GM12878 (cell line): ENCODE measurements at regions not wholly inside any gene's neighbourhood (a gene's known extent, or its start where the extent isn't known, plus 50 kb on each side); places are given as distances from the start of the nearest gene placed in this dataset.

Source experiments
- ATAC-seq: fragments of 200-7000 bp; cut with Tn5 transposase; 3 replicates; pipeline ENCODE4 v1.9.1; 2020; ENCODE audit warnings: mild to moderate bottlenecking, moderate library complexity
- BruUV-seq: library from RNA; stranded (reverse); fragments of 400-500 nt; replicated peaks from 2 replicates; lab custom pipeline; 2021; lab: Mats Ljungman, UMichigan
- CTCF ChIA-PET: fragments of 300-600 bp; sonication (Branson Sonifier 250); formaldehyde crosslinking; extraction: SDS; loops from one replicate; lab custom pipeline; 2021; ENCODE audit warnings: inconsistent platforms; lab: Yijun Ruan, JAX
- POLR2A ChIA-PET: fragments of 350-600 bp; formaldehyde crosslinking; extraction: SDS; loops from one replicate; lab custom pipeline; 2021; ENCODE audit warnings: inconsistent platforms; lab: Charles Lee
- RAD21 ChIA-PET: fragments of 300-600 bp; sonication (Branson Sonifier 250); formaldehyde crosslinking; loops from one replicate; lab custom pipeline; 2023; ENCODE audit warnings: antibody characterized with exemption; ENCODE audit not compliant: unreplicated experiment; lab: Charles Lee
- SMC1A ChIA-PET: fragments of 300-600 bp; sonication (Branson Sonifier 250); formaldehyde crosslinking; loops from one replicate; lab custom pipeline; 2023; ENCODE audit not compliant: unreplicated experiment, uncharacterized antibody; lab: Charles Lee
- DNase-seq: peaks from one replicate; pipeline ENCODE4 v3.0.0-alpha.2; 2011; ENCODE audit warnings: low read depth, low spot score
- FAIRE-seq: peaks from 3 replicates; lab custom pipeline; 2011; peaks lifted over from hg19 to GRCh38; lab: Jason Lieb, UNC
- H2AFZ ChIP-seq: 2 replicates; pipeline ENCODE4 v1.6.0; 2011; ENCODE audit warnings: low read depth, low read length, control low read depth; ENCODE audit not compliant: control insufficient read depth
- H3K27ac ChIP-seq: 2 replicates; pipeline ENCODE4 v1.5.1; 2011; ENCODE audit warnings: control low read depth; ENCODE audit not compliant: control insufficient read depth, insufficient read depth
- H3K27me3 ChIP-seq, 2 experiments: replicated peaks in 1 of 2; 2 replicates each; pipeline versions ENCODE4 v1.6.0 to v1.6.1; 2011; ENCODE audit warnings: low read length in 1 of 2; ENCODE audit not compliant: control insufficient read depth in 2 of 2, insufficient read depth in 2 of 2
- H3K36me3 ChIP-seq, 2 experiments: 2 replicates each; pipeline ENCODE4 v1.5.1; 2011; ENCODE audit warnings: low read length in 1 of 2; ENCODE audit not compliant: control insufficient read depth in 2 of 2, insufficient read depth in 2 of 2
- H3K4me1 ChIP-seq: 2 replicates; pipeline ENCODE4 v1.6.1; 2011; ENCODE audit warnings: mild to moderate bottlenecking, low read length, moderate library complexity, mixed read lengths; ENCODE audit not compliant: control insufficient read depth, insufficient read depth
- H3K4me2 ChIP-seq: 2 replicates; pipeline ENCODE4 v1.6.0; 2011; ENCODE audit warnings: control low read depth; ENCODE audit not compliant: control insufficient read depth, insufficient read depth
- H3K4me3 ChIP-seq: fragments of 200-600 bp; sonication (generic); 2 replicates; pipeline ENCODE4 v1.5.1; 2016
- H3K79me2 ChIP-seq: 2 replicates; pipeline ENCODE4 v1.6.0; 2011; ENCODE audit warnings: low read length; ENCODE audit not compliant: control insufficient read depth, insufficient read depth
- H3K9ac ChIP-seq: 2 replicates; pipeline ENCODE4 v1.8.0; 2011; ENCODE audit warnings: low read length, control low read depth, mixed read lengths; ENCODE audit not compliant: control insufficient read depth, insufficient read depth
- H3K9me3 ChIP-seq: replicated peaks from 3 replicates; pipeline ENCODE4 v1.5.1; 2011; ENCODE audit warnings: mild to moderate bottlenecking, low read length; ENCODE audit not compliant: control insufficient read depth, insufficient read depth
- H4K20me1 ChIP-seq: 2 replicates; pipeline ENCODE4 v1.6.0; 2011; ENCODE audit not compliant: control insufficient read depth, insufficient read depth
- E2F4 ChIP-seq: IDR thresholded peaks from 2 replicates; pipeline ENCODE4 v1.6.1; 2012; ENCODE audit warnings: low read depth, low read length, improper control_type of control experiment
- NFYA ChIP-seq: IDR thresholded peaks from 2 replicates; pipeline ENCODE4 v1.6.1; 2011; ENCODE audit warnings: low read depth, mild to moderate bottlenecking, low read length, improper control_type of control experiment, borderline replicate concordance
- NFYB ChIP-seq: IDR thresholded peaks from 2 replicates; pipeline ENCODE4 v1.6.1; 2011; ENCODE audit warnings: low read depth, mild to moderate bottlenecking, low read length, improper control_type of control experiment, moderate library complexity; ENCODE audit not compliant: insufficient read depth
- NRF1 ChIP-seq: conservative IDR thresholded peaks from 2 replicates; pipeline ENCODE4 v1.6.1; 2011; ENCODE audit warnings: mild to moderate bottlenecking, low read depth, low read length, improper control_type of control experiment
- PML ChIP-seq: IDR thresholded peaks from 2 replicates; pipeline ENCODE4 v1.6.1; 2012; ENCODE audit warnings: low read length, inconsistent platforms
- REST ChIP-seq: IDR thresholded peaks from 2 replicates; pipeline ENCODE4 v1.6.1; 2012; ENCODE audit warnings: mild to moderate bottlenecking, low read depth, low read length
- ZBTB40 ChIP-seq: fragments of 450-650 bp; IDR thresholded peaks from 2 replicates; pipeline ENCODE4 v1.6.1; 2016; ENCODE audit warnings: mild to moderate bottlenecking, moderate library complexity, borderline replicate concordance
- ZNF207 ChIP-seq: fragments of 450-650 bp; IDR thresholded peaks from 2 replicates; pipeline ENCODE4 v1.6.1; 2014; ENCODE audit warnings: antibody characterized with exemption, mild to moderate bottlenecking, borderline replicate concordance
- in situ Hi-C: fragments of 300-500 bp; cut with MboI; formaldehyde crosslinking; loops from 9 replicates; pipeline ENCODE4 v1.14.3; 2018; ENCODE audit warnings: mixed read lengths
- intact Hi-C: fragments of 100-400 bp; cut with micrococcal nuclease; formaldehyde crosslinking; loops from one replicate; pipeline ENCODE4 v1.14.2; 2022; ENCODE audit not compliant: unreplicated experiment
- TF ChIP-seq, protein P1 (sequence below): IDR thresholded peaks from 2 replicates; pipeline ENCODE4 v1.6.1; 2012; ENCODE audit warnings: low read depth, low read length, improper control_type of control experiment

GRCh38 chr6:167554854-167555253 is 230.0 kb downstream of the TTLL2 start (continued):
- TF ChIP-seq E2F4 (no peak), NFYB (no peak), PML (no peak), NRF1 (no peak), ZNF207 (no peak), ZBTB40 (no peak)
- TF ChIP-seq, protein P1, sequence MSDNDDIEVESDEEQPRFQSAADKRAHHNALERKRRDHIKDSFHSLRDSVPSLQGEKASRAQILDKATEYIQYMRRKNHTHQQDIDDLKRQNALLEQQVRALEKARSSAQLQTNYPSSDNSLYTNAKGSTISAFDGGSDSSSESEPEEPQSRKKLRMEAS = no peak

DNA sequence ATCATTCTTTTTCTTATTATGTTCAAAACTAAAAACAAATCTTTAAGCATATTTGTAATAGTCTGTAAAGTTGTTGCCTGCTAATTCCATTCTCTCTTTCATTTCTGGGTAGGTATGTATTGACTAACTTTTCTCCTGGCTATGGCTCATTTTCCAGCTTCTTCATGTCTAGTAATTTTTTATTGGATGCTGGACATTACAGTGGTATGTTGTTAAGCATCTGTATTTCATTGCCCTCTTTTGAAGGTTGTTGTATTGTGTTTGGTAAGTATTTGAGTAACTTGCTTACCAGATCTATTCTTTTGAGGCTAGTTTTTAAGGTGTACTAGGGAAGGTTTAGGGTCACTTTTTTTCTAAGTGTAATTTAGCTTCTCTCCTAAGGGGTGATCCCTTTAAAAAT is 230.9 kb downstream of the TTLL2 start:
- CTCF ChIA-PET = no interaction called here
- no peaks in the 10 kb centered on the region for H3K9me3 ChIP-seq
- no TSS peak for BruUV-seq
- no peaks in the 10 kb centered on the region for H3K79me2 ChIP-seq
- DNase-seq = no peak
- H3K9ac ChIP-seq = no peak overlapping the region
- FAIRE-seq = no peak
- intact Hi-C loops (no loop called here), in situ Hi-C loops (no loop called here)
- no peak overlapping the region for H2AFZ ChIP-seq
- H3K27ac ChIP-seq = no peak overlapping the region
- H3K36me3 ChIP-seq = no peaks in the 10 kb centered on the region
- H3K4me2 ChIP-seq = no peak overlapping the region
- H4K20me1 ChIP-seq = no peaks in the 10 kb centered on the region
- no peaks in the 10 kb centered on the region for H3K4me1 ChIP-seq
- POLR2A ChIA-PET = no interaction called here
- SMC1A ChIA-PET = no interaction called here
- H3K4me3 ChIP-seq = no peak overlapping the region
- ATAC-seq = no peak
- no peaks in the 10 kb centered on the region for H3K27me3 ChIP-seq
- RAD21 ChIA-PET = no interaction called here
- TF ChIP-seq REST (no peak), NFYA (no peak)
- TF ChIP-seq, protein P1 = no peak
